ENCODE measurements at regions not wholly inside any gene's neighbourhood (a gene's known extent, or its start where the extent isn't known, plus 50 kb on each side); places are given as distances from the start of the nearest gene placed in this dataset.

- TF ChIP-seq ZBTB8A (IDR thresholded peaks at IDR 0.05; ENCODE audit: partially characterized antibody) (no peak), STAT5B (CRISPR knock-in tag; IDR thresholded peaks at IDR 0.05) (no peak), RBM39 (optimal IDR thresholded peaks at IDR 0.05; ENCODE audit: low read depth, low read length) (no peak), CTCF (IDR thresholded peaks at IDR 0.05 in 2 of 3, conservative IDR thresholded peaks at IDR 0.05 in 1 of 3; ENCODE audit: insufficient read depth in 2 of 3, low read depth in 1 of 3, low read length in 3 of 3) (no peak), KHSRP (IDR thresholded peaks at IDR 0.05) (no peak), EZH2 (IDR thresholded peaks at IDR 0.05; ENCODE audit: borderline replicate concordance, low read depth, low read length) (no peak), EP300 (IDR thresholded peaks at IDR 0.05; ENCODE audit: low read length) (no peak), DPF2 (IDR thresholded peaks at IDR 0.05) (no peak), HDAC6 (IDR thresholded peaks at IDR 0.05; ENCODE audit: low read depth, low read length) (no peak), TAF1 (IDR thresholded peaks at IDR 0.05; ENCODE audit: control insufficient read depth, extremely low read depth, insufficient read depth, low read length, severe bottlenecking) (no peak), CHD4 (IDR thresholded peaks at IDR 0.05; ENCODE audit: insufficient read depth, insufficient replicate concordance, low read depth, low read length, poor library complexity, severe bottlenecking) (no peak)
Measured at GRCh38 chr9:30757723-30758122, 1626.7 kb upstream of the ACO1 start.

Data from K562 (cell line).